ENCODE measurements at regions not wholly inside any gene's neighbourhood (a gene's known extent, or its start where the extent isn't known, plus 50 kb on each side); places are given as distances from the start of the nearest gene placed in this dataset.

DNA sequence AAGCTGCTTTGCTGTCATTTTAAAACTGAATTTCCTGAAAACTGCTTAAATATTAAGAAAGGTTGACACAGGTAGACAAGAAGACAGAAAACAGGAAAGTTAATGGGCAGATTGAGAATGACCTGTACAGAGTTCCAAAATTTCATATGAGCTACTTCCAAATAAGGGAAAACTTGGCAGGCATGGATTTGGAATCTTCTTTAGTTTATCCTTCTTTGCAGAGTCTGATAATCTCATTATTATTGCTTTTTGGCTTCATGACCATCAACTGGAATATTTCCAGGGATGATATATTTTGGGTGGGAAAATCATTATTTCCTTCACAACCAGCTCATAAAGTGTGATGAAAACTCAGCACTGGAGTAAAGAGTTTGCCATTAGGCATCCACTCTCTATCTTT, 346.5 kb upstream of the NPVF start:
- no peak for TF ChIP-seq SUZ12 (IDR thresholded peaks at IDR 0.05; ENCODE audit: extremely low read depth, insufficient read depth, insufficient read length)
- TF ChIP-seq YY1 (IDR thresholded peaks at IDR 0.05; ENCODE audit: insufficient read depth, insufficient read length) = no peak

Data from NT2/D1 (cell line).